Esophagus muscularis mucosa (tissue), 4 donors: ENCODE measurements at regions not wholly inside any gene's neighbourhood (a gene's known extent, or its start where the extent isn't known, plus 50 kb on each side); places are given as distances from the start of the nearest gene placed in this dataset.

Experiments used
- EP300 ChIP-seq: sonication (generic); formaldehyde crosslinking; IDR thresholded peaks from one replicate; pipeline ENCODE4 v1.6.1; 2017; ENCODE audit warnings: antibody characterized with exemption
- POLR2A ChIP-seq: fragments of 450-650 bp; IDR thresholded peaks from one replicate; pipeline ENCODE4 v1.6.1; 2017; ENCODE audit warnings: antibody characterized with exemption, moderate library complexity, mild to moderate bottlenecking, low read depth
- TF ChIP-seq, protein P1 (sequence below), 3 experiments: fragments of 200-600 bp in 2 of 3; fragments of 450-650 bp in 1 of 3; sonication (generic) in 2 of 3; IDR thresholded peaks; one replicate each; pipeline ENCODE4 v1.5.1; 2017 to 2019; ENCODE audit warnings: antibody characterized with exemption in 3 of 3, mild to moderate bottlenecking in 2 of 3, moderate library complexity in 1 of 3

DNA sequence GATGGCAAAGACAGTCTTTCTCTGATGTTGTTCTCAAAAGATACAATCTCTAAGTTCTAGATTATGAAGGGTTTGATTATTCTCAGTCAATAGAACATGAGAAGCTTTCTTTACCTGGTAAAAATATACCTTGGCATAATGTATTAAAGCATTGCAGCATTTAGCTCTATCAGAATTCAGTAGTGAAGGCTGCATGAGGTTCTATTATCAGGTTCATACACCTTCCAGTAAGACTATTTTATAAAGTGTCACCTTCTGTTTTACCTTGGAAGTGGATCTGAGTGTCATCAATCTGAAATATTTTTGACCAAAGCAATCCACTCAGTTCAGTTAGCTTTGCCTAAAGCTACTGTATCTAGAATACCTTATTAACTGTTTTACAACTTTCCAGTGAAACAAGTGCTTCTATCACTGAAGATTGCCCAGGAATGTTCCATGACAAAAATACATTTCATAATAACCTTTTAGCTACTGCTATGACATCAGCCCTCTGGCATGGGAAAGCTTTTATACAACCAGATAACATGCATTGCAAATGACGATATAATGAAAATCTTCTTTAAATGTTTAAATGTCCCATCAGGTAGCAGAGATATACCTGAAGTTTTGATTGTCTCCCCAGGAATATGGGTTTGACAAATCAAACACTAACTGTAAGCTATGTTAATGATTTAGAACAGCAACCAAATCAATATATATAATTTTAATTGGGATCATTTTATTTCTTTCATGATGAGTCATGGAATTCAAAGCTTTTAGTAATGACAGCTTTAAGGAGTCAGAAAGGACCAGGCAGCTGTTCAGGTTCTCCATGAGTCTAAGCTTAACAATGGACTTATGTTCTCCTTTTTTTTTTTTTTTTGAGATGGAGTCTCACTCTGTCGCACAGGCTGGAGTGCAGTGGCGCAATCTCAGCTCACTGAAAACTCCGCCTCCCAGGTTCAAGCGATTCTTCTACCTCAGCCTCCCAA, 72.2 kb downstream of the UFM1 start:
- TF ChIP-seq, protein P1, sequence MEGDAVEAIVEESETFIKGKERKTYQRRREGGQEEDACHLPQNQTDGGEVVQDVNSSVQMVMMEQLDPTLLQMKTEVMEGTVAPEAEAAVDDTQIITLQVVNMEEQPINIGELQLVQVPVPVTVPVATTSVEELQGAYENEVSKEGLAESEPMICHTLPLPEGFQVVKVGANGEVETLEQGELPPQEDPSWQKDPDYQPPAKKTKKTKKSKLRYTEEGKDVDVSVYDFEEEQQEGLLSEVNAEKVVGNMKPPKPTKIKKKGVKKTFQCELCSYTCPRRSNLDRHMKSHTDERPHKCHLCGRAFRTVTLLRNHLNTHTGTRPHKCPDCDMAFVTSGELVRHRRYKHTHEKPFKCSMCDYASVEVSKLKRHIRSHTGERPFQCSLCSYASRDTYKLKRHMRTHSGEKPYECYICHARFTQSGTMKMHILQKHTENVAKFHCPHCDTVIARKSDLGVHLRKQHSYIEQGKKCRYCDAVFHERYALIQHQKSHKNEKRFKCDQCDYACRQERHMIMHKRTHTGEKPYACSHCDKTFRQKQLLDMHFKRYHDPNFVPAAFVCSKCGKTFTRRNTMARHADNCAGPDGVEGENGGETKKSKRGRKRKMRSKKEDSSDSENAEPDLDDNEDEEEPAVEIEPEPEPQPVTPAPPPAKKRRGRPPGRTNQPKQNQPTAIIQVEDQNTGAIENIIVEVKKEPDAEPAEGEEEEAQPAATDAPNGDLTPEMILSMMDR (IDR thresholded peaks at IDR 0.05) = no peak
- TF ChIP-seq POLR2A = no peak
- TF ChIP-seq EP300 = no peak
